ENCODE measurements at regions not wholly inside any gene's neighbourhood (a gene's known extent, or its start where the extent isn't known, plus 50 kb on each side); places are given as distances from the start of the nearest gene placed in this dataset.

- TF ChIP-seq, protein P1, sequence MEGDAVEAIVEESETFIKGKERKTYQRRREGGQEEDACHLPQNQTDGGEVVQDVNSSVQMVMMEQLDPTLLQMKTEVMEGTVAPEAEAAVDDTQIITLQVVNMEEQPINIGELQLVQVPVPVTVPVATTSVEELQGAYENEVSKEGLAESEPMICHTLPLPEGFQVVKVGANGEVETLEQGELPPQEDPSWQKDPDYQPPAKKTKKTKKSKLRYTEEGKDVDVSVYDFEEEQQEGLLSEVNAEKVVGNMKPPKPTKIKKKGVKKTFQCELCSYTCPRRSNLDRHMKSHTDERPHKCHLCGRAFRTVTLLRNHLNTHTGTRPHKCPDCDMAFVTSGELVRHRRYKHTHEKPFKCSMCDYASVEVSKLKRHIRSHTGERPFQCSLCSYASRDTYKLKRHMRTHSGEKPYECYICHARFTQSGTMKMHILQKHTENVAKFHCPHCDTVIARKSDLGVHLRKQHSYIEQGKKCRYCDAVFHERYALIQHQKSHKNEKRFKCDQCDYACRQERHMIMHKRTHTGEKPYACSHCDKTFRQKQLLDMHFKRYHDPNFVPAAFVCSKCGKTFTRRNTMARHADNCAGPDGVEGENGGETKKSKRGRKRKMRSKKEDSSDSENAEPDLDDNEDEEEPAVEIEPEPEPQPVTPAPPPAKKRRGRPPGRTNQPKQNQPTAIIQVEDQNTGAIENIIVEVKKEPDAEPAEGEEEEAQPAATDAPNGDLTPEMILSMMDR (conservative IDR thresholded peaks at IDR 0.05; ENCODE audit: low read depth, low read length): no peak
- TF ChIP-seq EZH2 (IDR thresholded peaks at IDR 0.05; ENCODE audit: low read length, unreplicated experiment): no peak
Observed at GRCh38 chr12:65765436-65765813, 58.9 kb upstream of the HMGA2 start.
